Esophagus squamous epithelium (tissue), 5 donors: ENCODE measurements at regions not wholly inside any gene's neighbourhood (a gene's known extent, or its start where the extent isn't known, plus 50 kb on each side); places are given as distances from the start of the nearest gene placed in this dataset.

Experiments used
- DNase-seq: peaks from one replicate; lab custom pipeline; 2025; lab: John Stamatoyannopoulos, UW
- H3K27ac ChIP-seq, 4 donors: fragments of 200-600 bp; sonication (generic); one replicate each; pipeline ENCODE4 v1.5.1; 2016 to 2019; ENCODE audit warnings: mild to moderate bottlenecking in 1 of 4
- H3K27me3 ChIP-seq, 4 donors: fragments of 200-600 bp; sonication (generic); 1 replicate in 3 of 4; 2 replicates in 1 of 4; pipeline versions ENCODE4 v1.5.1 to v1.6.0; 2017 to 2021; ENCODE audit warnings: antibody characterized with exemption in 1 of 4
- H3K36me3 ChIP-seq, 3 donors: fragments of 200-600 bp; sonication (generic); one replicate each; pipeline ENCODE4 v1.5.1; 2016 to 2019
- H3K4me1 ChIP-seq, 3 donors: fragments of 200-600 bp; sonication (generic); one replicate each; pipeline ENCODE4 v1.5.1; 2017 to 2019
- H3K4me3 ChIP-seq, 4 donors: fragments of 200-600 bp; sonication (generic); 1 replicate in 3 of 4; 2 replicates in 1 of 4; pipeline ENCODE4 v1.5.1; 2016 to 2019; ENCODE audit warnings: mild to moderate bottlenecking in 2 of 4, moderate library complexity in 1 of 4
- H3K9me3 ChIP-seq, 3 donors: fragments of 200-600 bp; sonication (generic); one replicate each; pipeline ENCODE4 v1.5.1; 2016 to 2019
- POLR2A ChIP-seq, 4 donors: fragments of 450-650 bp; IDR thresholded peaks; one replicate each; pipeline ENCODE4 v1.6.1; 2017; ENCODE audit warnings: antibody characterized with exemption in 4 of 4, mild to moderate bottlenecking in 4 of 4, moderate library complexity in 3 of 4
- WGBS, 2 donors: methylation state at CpG; one replicate each; pipeline ENCODE4 v1.1.5; 2018; 5-methylcytosine and 5-hydroxymethylcytosine counted together
- intact Hi-C: fragments of 100-400 bp; cut with DNase I; formaldehyde crosslinking; loops from one replicate; pipeline ENCODE4 v1.15.0; 2022
- TF ChIP-seq, protein P1 (sequence below), 6 experiments: fragments of 450-650 bp in 4 of 6; fragments of 200-600 bp in 2 of 6; sonication (generic) in 2 of 6; IDR thresholded peaks; one replicate each; pipeline ENCODE4 v1.5.1; 2016 to 2019; ENCODE audit warnings: antibody characterized with exemption in 6 of 6, mild to moderate bottlenecking in 4 of 6, moderate library complexity in 4 of 6
- donor health status: DM: yes; HTN: yes; CAD: no.

- intact Hi-C loops, result no loop called here
- H3K27me3 ChIP-seq, result no peaks in the 10 kb centered on the region
- TF ChIP-seq, protein P1, sequence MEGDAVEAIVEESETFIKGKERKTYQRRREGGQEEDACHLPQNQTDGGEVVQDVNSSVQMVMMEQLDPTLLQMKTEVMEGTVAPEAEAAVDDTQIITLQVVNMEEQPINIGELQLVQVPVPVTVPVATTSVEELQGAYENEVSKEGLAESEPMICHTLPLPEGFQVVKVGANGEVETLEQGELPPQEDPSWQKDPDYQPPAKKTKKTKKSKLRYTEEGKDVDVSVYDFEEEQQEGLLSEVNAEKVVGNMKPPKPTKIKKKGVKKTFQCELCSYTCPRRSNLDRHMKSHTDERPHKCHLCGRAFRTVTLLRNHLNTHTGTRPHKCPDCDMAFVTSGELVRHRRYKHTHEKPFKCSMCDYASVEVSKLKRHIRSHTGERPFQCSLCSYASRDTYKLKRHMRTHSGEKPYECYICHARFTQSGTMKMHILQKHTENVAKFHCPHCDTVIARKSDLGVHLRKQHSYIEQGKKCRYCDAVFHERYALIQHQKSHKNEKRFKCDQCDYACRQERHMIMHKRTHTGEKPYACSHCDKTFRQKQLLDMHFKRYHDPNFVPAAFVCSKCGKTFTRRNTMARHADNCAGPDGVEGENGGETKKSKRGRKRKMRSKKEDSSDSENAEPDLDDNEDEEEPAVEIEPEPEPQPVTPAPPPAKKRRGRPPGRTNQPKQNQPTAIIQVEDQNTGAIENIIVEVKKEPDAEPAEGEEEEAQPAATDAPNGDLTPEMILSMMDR (IDR thresholded peaks at IDR 0.05), result no peak
- TF ChIP-seq POLR2A (IDR thresholded peaks at IDR 0.05), result no peak
- no peaks in the 10 kb centered on the region for H3K9me3 ChIP-seq
- H3K4me3 ChIP-seq, result no peak overlapping the region
- DNase-seq, result no peak
- H3K36me3 ChIP-seq, result no peaks in the 10 kb centered on the region
- H3K27ac ChIP-seq, result no peak overlapping the region
- WGBS, 2 donors, result 63 to 75% methylated on average over 4 of the region's 4 CpGs
- H3K4me1 ChIP-seq, result no peaks in the 10 kb centered on the region
These were observed 117.2 kb downstream of the SLC25A24 start for GRCh38 chr1:108082738-108083562.

DNA sequence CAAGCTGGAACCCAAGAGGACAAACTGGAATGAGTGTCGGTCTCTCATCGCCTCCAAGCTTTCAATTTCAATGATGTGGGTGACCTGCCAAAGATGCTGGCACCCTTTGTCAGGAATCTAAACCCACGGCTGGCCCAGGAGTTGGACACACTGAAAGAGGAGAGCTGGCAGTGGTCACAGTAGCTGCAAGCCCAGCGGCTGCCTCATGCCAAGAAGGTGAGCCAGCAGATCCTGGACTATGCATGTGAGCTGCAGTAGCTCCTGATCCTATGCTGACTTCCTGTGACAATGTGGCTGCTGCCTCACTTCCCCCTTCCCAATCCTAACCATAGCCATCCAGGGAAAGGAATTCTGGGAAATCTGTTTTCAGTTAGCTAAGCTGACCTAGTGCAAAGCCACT lies 117.0 kb upstream of the VAV3 start:
- intact Hi-C loops, result no loop called here
- 77 to 89% methylated on average over 2 to 3 of the region's 4 CpGs for WGBS, 2 donors
- no peaks in the 10 kb centered on the region for H3K27me3 ChIP-seq
- no peak overlapping the region for H3K27ac ChIP-seq
- H3K4me3 ChIP-seq, result no peak overlapping the region
- no peaks in the 10 kb centered on the region for H3K36me3 ChIP-seq
- TF ChIP-seq, protein P1 (IDR thresholded peaks at IDR 0.05), result no peak
- TF ChIP-seq POLR2A (IDR thresholded peaks at IDR 0.05), result no peak
- DNase-seq, result no peak
- H3K4me1 ChIP-seq, result no peaks in the 10 kb centered on the region
- no peaks in the 10 kb centered on the region for H3K9me3 ChIP-seq

DNA sequence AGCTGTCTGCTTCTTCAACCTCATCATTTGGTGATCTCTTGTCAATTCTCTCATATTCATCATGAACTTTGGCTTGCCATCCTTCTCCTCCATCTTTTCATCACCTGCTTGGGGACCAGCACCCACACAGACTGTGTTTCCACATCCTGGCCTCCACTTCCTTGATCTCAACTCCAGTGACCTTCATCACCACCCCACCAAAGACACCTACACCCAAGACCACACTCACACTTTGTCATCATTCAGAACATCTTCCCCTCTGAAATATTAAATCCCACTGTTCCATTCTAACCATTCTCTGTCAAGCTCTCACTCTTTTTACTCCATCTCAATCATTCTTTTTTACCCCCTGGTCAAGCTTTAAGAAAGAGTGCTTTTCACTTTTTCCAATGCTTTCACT lies 115.5 kb upstream of the VAV3 start:
- H3K36me3 ChIP-seq, result no peaks in the 10 kb centered on the region
- no peaks in the 10 kb centered on the region for H3K4me1 ChIP-seq
- H3K9me3 ChIP-seq, result no peaks in the 10 kb centered on the region
- no peak overlapping the region for H3K4me3 ChIP-seq
- no peak overlapping the region for H3K27ac ChIP-seq
- no peaks in the 10 kb centered on the region for H3K27me3 ChIP-seq
- DNase-seq, result no peak
- intact Hi-C loops, result no loop called here
- TF ChIP-seq POLR2A (IDR thresholded peaks at IDR 0.05), result no peak
- TF ChIP-seq, protein P1 (IDR thresholded peaks at IDR 0.05), result no peak

GRCh38 chr1:108079440-108080025 lies 114.6 kb upstream of the VAV3 start:
- Histone ChIP-seq H3K36me3 (no peaks in the 10 kb centered on the region), H3K27me3 (no peaks in the 10 kb centered on the region), H3K4me1 (no peaks in the 10 kb centered on the region), H3K9me3 (no peaks in the 10 kb centered on the region), H3K4me3 (no peak overlapping the region), H3K27ac (no peak overlapping the region)
- no peak for DNase-seq
- WGBS, 2 donors, result 49 to 63% methylated on average over 3 to 5 of the region's 6 CpGs
- intact Hi-C loops, result no loop called here
- TF ChIP-seq, protein P1 (IDR thresholded peaks at IDR 0.05), result no peak
- no peak for TF ChIP-seq POLR2A (IDR thresholded peaks at IDR 0.05)

DNA sequence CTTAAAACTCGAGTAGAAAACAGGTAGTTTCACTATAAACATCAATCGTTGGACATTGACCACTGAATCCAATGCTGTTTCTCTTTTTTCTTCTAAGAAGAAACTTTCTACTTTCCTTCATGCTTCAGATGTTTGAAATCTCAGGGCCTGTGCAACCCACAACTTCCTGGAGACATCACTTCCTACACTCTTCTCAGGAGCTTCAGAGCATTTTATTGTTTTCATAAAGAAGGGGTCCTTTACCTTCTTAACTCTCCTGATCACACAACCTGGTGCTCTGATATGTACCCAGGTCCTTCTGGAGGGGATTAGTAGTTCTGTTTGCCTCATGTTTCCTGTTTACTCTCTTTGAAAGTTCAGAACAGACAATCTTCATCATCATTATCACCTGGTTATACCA lies 113.0 kb upstream of the VAV3 start:
- TF ChIP-seq, protein P1 (IDR thresholded peaks at IDR 0.05), result no peak
- TF ChIP-seq POLR2A (IDR thresholded peaks at IDR 0.05), result no peak
- no peaks in the 10 kb centered on the region for H3K36me3 ChIP-seq
- H3K27me3 ChIP-seq, result no peaks in the 10 kb centered on the region
- H3K9me3 ChIP-seq, result no peaks in the 10 kb centered on the region
- WGBS, 2 donors, result 61 to 71% methylated on average over 2 of the region's 2 CpGs
- intact Hi-C loops, result no loop called here
- DNase-seq, result no peak
- no peaks in the 10 kb centered on the region for H3K4me1 ChIP-seq
- H3K27ac ChIP-seq, result no peak overlapping the region
- no peak overlapping the region for H3K4me3 ChIP-seq
